ENCODE measurements at regions not wholly inside any gene's neighbourhood (a gene's known extent, or its start where the extent isn't known, plus 50 kb on each side); places are given as distances from the start of the nearest gene placed in this dataset.

GRCh38 chr10:31648966-31649365 is 279.7 kb downstream of the ARHGAP12 start:
- intact Hi-C loops (cut with micrococcal nuclease) = no loop called here
- no peak overlapping the region for H3K4me3 ChIP-seq (ENCODE audit: low read length)
- no peaks in the 10 kb centered on the region for H3K36me3 ChIP-seq (ENCODE audit: control insufficient read depth, insufficient read depth, low read length)
- no peaks in the 10 kb centered on the region for H3K36me3 Mint-ChIP-seq
- H3K27ac Mint-ChIP-seq = no peak overlapping the region
- no peak for ATAC-seq
- no peak overlapping the region for H3K4me3 Mint-ChIP-seq
- H3K9me3 Mint-ChIP-seq = no peaks in the 10 kb centered on the region
- TF ChIP-seq CTCF (IDR thresholded peaks at IDR 0.05) = no peak
- peaks cover 4 to 22% of the 10 kb centered on the region in 2 donors for H3K27me3 Mint-ChIP-seq (ENCODE audit: low read depth in 2 of 2)
- H3K27me3 ChIP-seq (ENCODE audit: control insufficient read depth, insufficient read depth, low read length) = peaks cover 3% of the 10 kb centered on the region
- no peak for DNase-seq
- H3K9me3 ChIP-seq (ENCODE audit: control insufficient read depth, insufficient read depth, low read length) = no peaks in the 10 kb centered on the region
- no peaks in the 10 kb centered on the region for H3K4me1 Mint-ChIP-seq
- H3K4me1 ChIP-seq (ENCODE audit: control insufficient read depth, insufficient read depth, low read length) = no peaks in the 10 kb centered on the region
- H3K27ac ChIP-seq (ENCODE audit: low read length) = no peak overlapping the region
- WGBS (ENCODE audit: insufficient coverage) = 76% methylated on average over 7 of the region's 8 CpGs

GRCh38 chr10:31647861-31648260 is 280.8 kb downstream of the ARHGAP12 start:
- TF ChIP-seq CTCF (IDR thresholded peaks at IDR 0.05) = no peak
- Mint-ChIP-seq H3K36me3 (no peaks in the 10 kb centered on the region), H3K4me3 (no peak overlapping the region), H3K4me1 (no peaks in the 10 kb centered on the region), H3K9me3 (no peaks in the 10 kb centered on the region), H3K27me3 (ENCODE audit: low read depth in 2 of 2) (peaks cover 4 to 16% of the 10 kb centered on the region in 2 donors), H3K27ac (no peak overlapping the region)
- Histone ChIP-seq H3K4me3 (ENCODE audit: low read length) (no peak overlapping the region), H3K36me3 (ENCODE audit: control insufficient read depth, insufficient read depth, low read length) (no peaks in the 10 kb centered on the region), H3K4me1 (ENCODE audit: control insufficient read depth, insufficient read depth, low read length) (no peaks in the 10 kb centered on the region), H3K27ac (ENCODE audit: low read length) (no peak overlapping the region), H3K27me3 (ENCODE audit: control insufficient read depth, insufficient read depth, low read length) (peaks cover 5% of the 10 kb centered on the region), H3K9me3 (ENCODE audit: control insufficient read depth, insufficient read depth, low read length) (no peaks in the 10 kb centered on the region)
- WGBS (ENCODE audit: insufficient coverage) = 80% methylated on average over 5 of the region's 5 CpGs
- DNase-seq = no peak
- no peak for ATAC-seq
- intact Hi-C loops (cut with micrococcal nuclease) = no loop called here

- Mint-ChIP-seq H3K4me3 (no peak overlapping the region), H3K27ac (no peak overlapping the region), H3K9me3 (no peaks in the 10 kb centered on the region), H3K36me3 (no peaks in the 10 kb centered on the region), H3K27me3 (ENCODE audit: low read depth in 2 of 2) (peaks cover 3 to 5% of the 10 kb centered on the region in 2 donors), H3K4me1 (no peaks in the 10 kb centered on the region)
- no peaks in the 10 kb centered on the region for H3K36me3 ChIP-seq (ENCODE audit: control insufficient read depth, insufficient read depth, low read length)
- intact Hi-C loops (cut with micrococcal nuclease) = no loop called here
- peaks cover 2% of the 10 kb centered on the region for H3K27me3 ChIP-seq (ENCODE audit: control insufficient read depth, insufficient read depth, low read length)
- DNase-seq (no peak), ATAC-seq (no peak)
- no peaks in the 10 kb centered on the region for H3K9me3 ChIP-seq (ENCODE audit: control insufficient read depth, insufficient read depth, low read length)
- H3K4me1 ChIP-seq (ENCODE audit: control insufficient read depth, insufficient read depth, low read length) = no peaks in the 10 kb centered on the region
- TF ChIP-seq CTCF (IDR thresholded peaks at IDR 0.05) = no peak
- H3K4me3 ChIP-seq (ENCODE audit: low read length) = no peak overlapping the region
- WGBS (ENCODE audit: insufficient coverage) = 88% methylated on average over 4 of the region's 4 CpGs
- H3K27ac ChIP-seq (ENCODE audit: low read length) = no peak overlapping the region
Measured at GRCh38 chr10:31646519-31646918, 282.1 kb downstream of the ARHGAP12 start.

- DNase-seq = no peak
- WGBS (ENCODE audit: insufficient coverage) = 95% methylated on average over 6 of the region's 6 CpGs
- no peak overlapping the region for H3K4me3 Mint-ChIP-seq
- H3K36me3 Mint-ChIP-seq = no peaks in the 10 kb centered on the region
- H3K4me1 Mint-ChIP-seq = no peaks in the 10 kb centered on the region
- H3K9me3 Mint-ChIP-seq = peaks cover 0 to under 1% of the 10 kb centered on the region in 2 donors
- no peak for ATAC-seq
- H3K27ac Mint-ChIP-seq = no peak overlapping the region
- Histone ChIP-seq H3K4me3 (ENCODE audit: low read length) (no peak overlapping the region), H3K9me3 (ENCODE audit: control insufficient read depth, insufficient read depth, low read length) (no peaks in the 10 kb centered on the region), H3K27me3 (ENCODE audit: control insufficient read depth, insufficient read depth, low read length) (peaks cover 2% of the 10 kb centered on the region), H3K4me1 (ENCODE audit: control insufficient read depth, insufficient read depth, low read length) (no peaks in the 10 kb centered on the region), H3K27ac (ENCODE audit: low read length) (no peak overlapping the region), H3K36me3 (ENCODE audit: control insufficient read depth, insufficient read depth, low read length) (no peaks in the 10 kb centered on the region)
- intact Hi-C loops (cut with micrococcal nuclease) = no loop called here
- H3K27me3 Mint-ChIP-seq (ENCODE audit: low read depth in 2 of 2) = peaks cover 6 to 8% of the 10 kb centered on the region in 2 donors
- no peak for TF ChIP-seq CTCF (IDR thresholded peaks at IDR 0.05)
Measured at GRCh38 chr10:31645786-31646185, 282.8 kb downstream of the ARHGAP12 start.
